ENCODE measurements at regions not wholly inside any gene's neighbourhood (a gene's known extent, or its start where the extent isn't known, plus 50 kb on each side); places are given as distances from the start of the nearest gene placed in this dataset.

- TF ChIP-seq POLR2A (IDR thresholded peaks at IDR 0.05) (no peak), CTCF (IDR thresholded peaks at IDR 0.05) (no peak)
Measured at GRCh38 chr3:106488331-106488730, 619.5 kb upstream of the CBLB start.
